ENCODE measurements at regions not wholly inside any gene's neighbourhood (a gene's known extent, or its start where the extent isn't known, plus 50 kb on each side); places are given as distances from the start of the nearest gene placed in this dataset.

GRCh38 chr4:91909963-91910362, 393.8 kb upstream of the GRID2 start:
- no peak for TF ChIP-seq REST (IDR thresholded peaks at IDR 0.05; ENCODE audit: insufficient read depth in 1 of 2, low read depth in 2 of 2, low read length in 2 of 2)
- no peak for TF ChIP-seq TAF1 (IDR thresholded peaks at IDR 0.05; ENCODE audit: borderline replicate concordance, insufficient read depth, low read length)
- no peak for TF ChIP-seq SIN3A (IDR thresholded peaks at IDR 0.05; ENCODE audit: borderline replicate concordance, insufficient read depth, low read length)
- TF ChIP-seq FOXP2 (optimal IDR thresholded peaks at IDR 0.05; ENCODE audit: borderline replicate concordance, extremely low read depth, extremely low read length, insufficient read depth), result no peak
- no peak for TF ChIP-seq POLR2AphosphoS5 (IDR thresholded peaks at IDR 0.05; ENCODE audit: low read depth, low read length)

- TF ChIP-seq SIN3A (IDR thresholded peaks at IDR 0.05; ENCODE audit: borderline replicate concordance, insufficient read depth, low read length) (no peak), POLR2AphosphoS5 (IDR thresholded peaks at IDR 0.05; ENCODE audit: low read depth, low read length) (no peak)
Measured at GRCh38 chr4:91914176-91914804, 389.5 kb upstream of the GRID2 start.

- TF ChIP-seq POLR2AphosphoS5 (IDR thresholded peaks at IDR 0.05; ENCODE audit: low read depth, low read length) (no peak), FOXP2 (optimal IDR thresholded peaks at IDR 0.05; ENCODE audit: borderline replicate concordance, extremely low read depth, extremely low read length, insufficient read depth) (no peak)
Measured at GRCh38 chr4:91916219-91916618, 387.5 kb upstream of the GRID2 start.

- TF ChIP-seq FOXP2 (optimal IDR thresholded peaks at IDR 0.05; ENCODE audit: borderline replicate concordance, extremely low read depth, extremely low read length, insufficient read depth) (no peak), SIN3A (IDR thresholded peaks at IDR 0.05; ENCODE audit: borderline replicate concordance, insufficient read depth, low read length) (no peak), REST (IDR thresholded peaks at IDR 0.05; ENCODE audit: insufficient read depth in 1 of 2, low read depth in 2 of 2, low read length in 2 of 2) (no peak), TAF1 (IDR thresholded peaks at IDR 0.05; ENCODE audit: borderline replicate concordance, insufficient read depth, low read length) (no peak), POLR2AphosphoS5 (IDR thresholded peaks at IDR 0.05; ENCODE audit: low read depth, low read length) (no peak)
Measured at GRCh38 chr4:91924625-91925024, 379.1 kb upstream of the GRID2 start.

GRCh38 chr4:91935217-91935616, 368.5 kb upstream of the GRID2 start:
- TF ChIP-seq REST (IDR thresholded peaks at IDR 0.05; ENCODE audit: insufficient read depth in 1 of 2, low read depth in 2 of 2, low read length in 2 of 2) (no peak), TAF1 (IDR thresholded peaks at IDR 0.05; ENCODE audit: borderline replicate concordance, insufficient read depth, low read length) (no peak), POLR2AphosphoS5 (IDR thresholded peaks at IDR 0.05; ENCODE audit: low read depth, low read length) (no peak), SIN3A (IDR thresholded peaks at IDR 0.05; ENCODE audit: borderline replicate concordance, insufficient read depth, low read length) (no peak), FOXP2 (optimal IDR thresholded peaks at IDR 0.05; ENCODE audit: borderline replicate concordance, extremely low read depth, extremely low read length, insufficient read depth) (no peak)

GRCh38 chr4:91936311-91936710, 367.5 kb upstream of the GRID2 start:
- TF ChIP-seq SIN3A (IDR thresholded peaks at IDR 0.05; ENCODE audit: borderline replicate concordance, insufficient read depth, low read length), result no peak
- no peak for TF ChIP-seq REST (IDR thresholded peaks at IDR 0.05; ENCODE audit: insufficient read depth in 1 of 2, low read depth in 2 of 2, low read length in 2 of 2)
- no peak for TF ChIP-seq TAF1 (IDR thresholded peaks at IDR 0.05; ENCODE audit: borderline replicate concordance, insufficient read depth, low read length)
- TF ChIP-seq FOXP2 (optimal IDR thresholded peaks at IDR 0.05; ENCODE audit: borderline replicate concordance, extremely low read depth, extremely low read length, insufficient read depth), result no peak
- no peak for TF ChIP-seq POLR2AphosphoS5 (IDR thresholded peaks at IDR 0.05; ENCODE audit: low read depth, low read length)
